ENCODE measurements at regions not wholly inside any gene's neighbourhood (a gene's known extent, or its start where the extent isn't known, plus 50 kb on each side); places are given as distances from the start of the nearest gene placed in this dataset.

- Histone ChIP-seq H2BK20ac (ENCODE audit: low read depth, low read length, poor library complexity, severe bottlenecking) (no peak overlapping the region), H3K18ac (ENCODE audit: insufficient read length, low read depth, low read length) (no peak overlapping the region), H4K20me1 (ENCODE audit: control insufficient read depth, insufficient read depth, insufficient read length) (no peaks in the 10 kb centered on the region), H3T11ph (ENCODE audit: low read length) (no peak overlapping the region), H3K9me3 (ENCODE audit: control insufficient read depth, low read depth, low read length) (no peaks in the 10 kb centered on the region), H3K14ac (ENCODE audit: insufficient read depth, low read length) (no peak overlapping the region), H2BK120ac (ENCODE audit: low read depth, low read length, poor library complexity, severe bottlenecking) (no peak overlapping the region), H3K4me1 (ENCODE audit: insufficient read depth, low read length) (no peaks in the 10 kb centered on the region), H2AK5ac (ENCODE audit: insufficient read length, low read length) (no peak overlapping the region), H2BK5ac (ENCODE audit: insufficient read length, low read length) (no peak overlapping the region), H4K91ac (ENCODE audit: insufficient read length, low read depth, low read length) (no peak overlapping the region), H3K23ac (ENCODE audit: insufficient read length, low read depth, low read length) (no peak overlapping the region), H3K4me2 (ENCODE audit: insufficient read depth, insufficient read length, low read length) (no peak overlapping the region), H3K27ac (ENCODE audit: insufficient read length, low read depth, low read length) (no peak overlapping the region), H4K5ac (ENCODE audit: insufficient read length, low read depth, low read length) (no peak overlapping the region), H3K27me3 (ENCODE audit: insufficient read depth, low read length) (no peaks in the 10 kb centered on the region), H3K9ac (ENCODE audit: extremely low read depth, insufficient read length, low read length) (no peak overlapping the region), H2AFZ (ENCODE audit: low read length) (no peak overlapping the region), H4K8ac (replicated peaks; ENCODE audit: insufficient read length, low read depth, low read length) (no peak overlapping the region), H3K4ac (ENCODE audit: low read depth, low read length) (no peak overlapping the region), H2BK12ac (ENCODE audit: insufficient read length, low read depth, low read length) (no peak overlapping the region), H3K56ac (ENCODE audit: insufficient read length, low read depth, low read length) (no peak overlapping the region), H2BK15ac (ENCODE audit: low read depth, low read length) (no peak overlapping the region), H3K79me2 (ENCODE audit: insufficient read depth, low read length) (no peaks in the 10 kb centered on the region), H3K79me1 (ENCODE audit: insufficient read depth, low read depth, low read length, poor library complexity, severe bottlenecking) (no peaks in the 10 kb centered on the region), H3K23me2 (ENCODE audit: insufficient read length, low read depth, low read length, poor library complexity, severe bottlenecking) (no peaks in the 10 kb centered on the region)
- H3K9me3 Mint-ChIP-seq, result peaks cover 0 to 3% of the 10 kb centered on the region in 2 experiments; a peak in 2 of 5 replicates
- no CpG with 5 or more reads among the region's 4 CpGs for WGBS (ENCODE audit: extremely low coverage, insufficient read length, low lambda C conversion rate)
- H3K27ac Mint-ChIP-seq, result no peak overlapping the region
- no peak overlapping the region for H3K4me3 Mint-ChIP-seq
- no peaks in the 10 kb centered on the region for H3K27me3 Mint-ChIP-seq (ENCODE audit: low read depth)
- no peaks in the 10 kb centered on the region; a peak in 2 of 7 replicates for H3K36me3 Mint-ChIP-seq (ENCODE audit: insufficient read depth in 1 of 3, low read depth in 3 of 3)
- no peaks in the 10 kb centered on the region for H3K4me1 Mint-ChIP-seq
- TF ChIP-seq CTCF (conservative IDR thresholded peaks at IDR 0.05), result no peak
- no peak for DNase-seq
Observed at GRCh38 chr12:42915426-42915825, 325.9 kb upstream of the PRICKLE1 start.
